Stimulated activated CD4-positive, alpha-beta T cell treated with anti-CD3 and anti-CD28 coated beads, TNF-alpha, amount 100 ng/mL, for 4 hours (primary cell): ENCODE measurements at regions not wholly inside any gene's neighbourhood (a gene's known extent, or its start where the extent isn't known, plus 50 kb on each side); places are given as distances from the start of the nearest gene placed in this dataset.
"Not testable (repeated sequence)": the region's sequence is repeated elsewhere in the genome, so short reads cannot be mapped to it uniquely, and the experiment has no call there.

Source experiments
- DNase-seq, 3 experiments: peaks; one replicate each; pipeline ENCODE4 v3.0.0-alpha.2; 2020; ENCODE audit warnings: low read depth in 3 of 3

DNA sequence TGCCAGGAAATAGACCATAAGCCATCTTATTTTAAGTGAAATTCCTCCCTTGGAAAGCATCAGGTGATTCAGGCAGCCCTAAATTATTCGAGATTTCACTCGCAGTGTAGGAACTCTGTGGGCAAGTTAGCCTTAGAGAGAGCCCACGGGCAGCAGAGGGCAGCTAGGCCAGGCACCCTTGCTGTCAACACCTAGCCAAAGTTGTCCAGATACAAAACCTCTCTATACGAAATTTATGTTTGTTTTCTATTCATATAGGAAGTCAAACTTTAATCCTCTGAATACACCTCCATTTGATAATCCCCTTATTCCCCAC, 1043.5 kb downstream of the GATA3 start:
- no peak for DNase-seq

DNA sequence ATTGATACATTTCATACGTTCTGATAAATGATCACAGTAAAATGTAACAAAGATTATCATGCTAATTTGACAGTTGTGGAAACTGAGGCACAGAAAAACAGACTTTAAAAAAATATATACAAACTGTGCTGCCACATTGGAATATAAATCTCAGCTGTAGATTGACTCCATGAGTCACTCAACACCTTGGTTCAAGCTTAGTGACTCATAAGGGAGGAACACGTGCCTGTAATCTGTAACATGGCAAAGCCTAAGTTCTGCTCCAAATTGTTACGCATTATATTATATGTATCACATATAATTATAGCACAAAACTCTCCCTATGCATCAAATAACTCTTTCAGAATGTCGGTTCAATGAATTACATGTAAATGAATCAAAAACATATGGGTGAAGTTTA, 1047.5 kb downstream of the GATA3 start:
- DNase-seq: no peak

DNA sequence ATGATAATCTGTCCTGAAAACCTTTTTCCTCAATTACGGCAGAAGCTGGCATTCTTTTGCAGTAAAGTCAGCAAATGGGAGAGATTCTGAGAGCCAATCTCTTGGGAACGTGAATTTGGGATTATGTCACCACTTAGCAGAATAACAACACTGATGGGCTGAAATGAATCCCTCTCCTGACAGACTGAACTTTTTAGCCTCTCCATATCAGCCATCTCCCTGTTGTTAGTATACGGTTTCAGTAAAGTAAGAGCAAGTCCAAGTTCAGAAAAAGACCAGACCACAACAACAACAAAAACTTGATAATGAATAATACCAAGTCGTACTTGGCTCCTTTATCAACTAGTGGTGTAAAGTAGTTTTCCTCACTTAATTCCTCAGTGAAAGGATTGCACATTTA, 1048.8 kb downstream of the GATA3 start:
- no peak for DNase-seq

DNA sequence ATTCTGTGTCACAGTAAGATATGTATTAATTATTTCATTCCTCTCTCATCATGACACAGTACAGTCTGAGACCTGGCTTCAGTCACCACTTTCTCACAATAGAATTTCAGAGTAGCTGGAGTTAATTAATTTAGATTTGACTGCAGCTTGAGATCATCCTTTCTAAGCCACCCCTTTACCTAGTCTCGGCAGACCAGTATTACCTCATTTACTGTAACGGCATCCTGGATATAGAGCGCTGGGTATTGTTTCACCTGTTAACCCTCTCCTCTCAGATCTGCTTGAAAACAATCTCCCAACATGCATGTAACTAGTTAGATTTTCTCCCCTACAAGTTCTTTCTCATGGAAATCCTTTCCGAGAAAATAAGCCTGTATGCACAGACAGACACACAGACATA, 1057.5 kb downstream of the GATA3 start:
- DNase-seq: no peak

DNA sequence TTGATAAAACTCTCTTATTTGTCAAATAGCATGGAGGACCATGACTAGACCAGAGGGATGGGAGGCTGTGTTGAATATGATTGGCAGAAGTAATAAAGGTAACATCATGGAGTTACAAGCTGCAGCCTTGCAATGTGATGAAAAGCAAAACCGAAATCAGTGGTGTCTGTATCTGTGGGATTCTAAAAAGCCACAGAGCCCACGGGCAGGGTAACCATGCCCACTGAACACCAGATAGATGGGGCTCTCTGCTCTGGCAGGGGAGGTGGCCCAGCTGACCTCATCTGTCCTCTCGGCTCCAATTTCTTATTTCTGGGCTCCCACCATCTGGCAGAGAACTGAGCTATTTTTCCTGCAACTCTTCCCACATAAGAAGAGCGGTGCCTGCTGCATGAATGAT, 1072.2 kb downstream of the GATA3 start:
- no peak for DNase-seq

DNA sequence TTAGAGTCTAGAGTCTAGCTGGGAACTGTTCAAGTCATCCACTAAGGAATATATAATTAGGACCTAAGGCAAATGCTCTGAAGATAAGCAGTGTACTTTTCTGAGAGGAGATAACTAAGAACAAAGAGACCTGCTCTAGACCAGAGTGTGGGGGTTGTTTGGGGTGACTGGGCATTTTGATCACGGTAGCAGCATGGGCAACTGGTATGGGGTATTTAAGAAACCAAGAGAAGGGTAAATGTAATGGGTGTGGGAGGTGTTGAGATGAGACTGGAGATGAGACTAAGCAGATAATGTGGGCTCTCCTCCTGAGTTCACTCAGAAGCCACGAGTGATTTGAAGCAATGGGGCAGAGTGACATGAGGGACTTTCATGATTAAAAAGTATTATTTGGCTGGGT, 1082.9 kb downstream of the GATA3 start:
- DNase-seq: no peak

DNA sequence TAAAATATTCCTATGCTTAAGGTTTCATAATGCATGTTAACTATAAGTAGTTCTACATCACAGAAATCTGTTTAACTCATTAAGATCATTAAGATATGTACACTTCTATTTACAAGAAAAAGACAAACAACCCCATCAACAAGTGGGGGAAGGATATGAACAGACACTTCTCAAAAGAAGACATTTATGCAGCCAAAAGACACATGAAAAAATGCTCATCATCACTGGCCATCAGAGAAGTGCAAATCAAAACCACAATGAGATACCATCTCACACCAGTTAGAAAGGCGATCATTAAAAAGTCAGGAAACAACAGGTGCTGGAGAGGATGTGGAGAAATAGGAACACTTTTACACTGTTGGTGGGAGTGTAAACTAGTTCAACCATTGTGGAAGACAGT, 1084.3 kb downstream of the GATA3 start:
- DNase-seq: not testable (repeated sequence)

DNA sequence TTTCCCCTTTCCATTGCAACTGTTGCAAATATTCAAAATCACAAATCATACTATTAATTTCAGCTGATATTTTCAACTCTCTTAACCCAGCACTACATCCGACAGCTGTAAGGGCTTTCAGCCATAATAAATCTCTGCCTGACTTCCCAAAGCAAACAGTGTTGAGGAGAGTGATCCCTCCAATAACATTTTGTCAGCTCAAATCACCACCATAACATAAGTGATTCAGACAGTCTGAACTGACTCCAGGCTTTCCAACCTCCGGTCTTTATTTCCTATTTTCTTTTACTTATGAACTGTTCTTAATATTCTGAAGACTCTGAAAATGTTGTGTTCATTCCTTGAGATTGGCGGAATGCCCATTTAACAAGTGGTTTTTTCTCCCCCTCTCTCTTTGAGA, 1085.9 kb downstream of the GATA3 start:
- DNase-seq: no peak

DNA sequence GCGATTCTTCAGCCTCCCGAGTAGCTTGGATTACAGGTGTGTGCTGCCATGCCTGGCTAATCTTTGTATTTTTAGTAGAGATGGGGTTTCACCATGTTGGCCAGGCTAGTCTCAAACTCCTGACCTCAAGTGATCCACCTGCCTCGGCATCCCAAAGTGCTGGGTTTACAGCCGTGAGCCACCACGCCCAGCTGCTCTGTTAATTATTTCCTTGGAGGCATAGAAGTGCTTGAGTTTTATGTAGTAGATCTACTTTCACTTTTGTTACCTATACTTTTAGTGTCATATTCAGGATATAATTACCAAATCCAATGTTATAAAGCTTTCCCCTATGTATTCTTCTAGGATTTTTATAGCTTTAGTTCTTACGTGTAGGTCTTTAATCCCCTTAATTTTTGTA, 1093.0 kb downstream of the GATA3 start:
- DNase-seq: no peak

DNA sequence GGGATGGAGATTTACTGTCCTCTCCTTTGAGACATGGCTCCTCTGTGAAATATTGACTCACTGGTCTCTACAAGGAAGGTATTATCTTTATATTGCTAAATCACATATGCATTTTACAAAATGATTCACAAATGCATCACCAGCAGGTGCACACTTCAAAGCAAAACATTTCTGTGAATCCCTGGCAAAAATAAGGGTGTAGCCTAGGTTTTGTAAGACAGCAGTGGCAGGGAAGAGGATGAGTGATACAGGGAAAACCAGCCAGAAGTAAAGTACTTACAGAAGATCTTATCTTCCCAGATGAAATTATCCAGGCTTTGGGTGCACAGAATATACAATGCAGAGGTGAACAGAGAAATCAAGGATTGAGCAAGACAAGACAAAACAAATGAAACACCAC, 1094.6 kb downstream of the GATA3 start:
- DNase-seq: no peak

DNA sequence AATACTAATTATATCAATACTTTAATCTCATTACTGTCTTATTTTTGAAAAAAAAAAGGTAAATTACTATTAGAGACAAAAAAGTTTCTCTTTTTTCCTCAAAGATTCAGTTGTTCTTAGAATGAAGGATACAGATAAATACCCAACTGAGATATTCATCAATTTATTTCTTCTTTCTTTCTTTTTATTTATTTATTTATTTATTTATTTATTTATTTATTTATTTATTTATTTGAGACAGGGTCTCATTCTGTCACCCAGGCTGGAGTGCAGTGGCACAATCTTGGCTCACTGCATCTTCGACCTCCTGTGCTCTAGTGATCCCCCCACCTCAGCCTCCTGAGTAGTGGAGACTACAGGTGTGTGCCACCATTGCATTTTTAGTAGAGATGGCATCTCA, 1098.6 kb downstream of the GATA3 start:
- DNase-seq: not testable (repeated sequence)

DNA sequence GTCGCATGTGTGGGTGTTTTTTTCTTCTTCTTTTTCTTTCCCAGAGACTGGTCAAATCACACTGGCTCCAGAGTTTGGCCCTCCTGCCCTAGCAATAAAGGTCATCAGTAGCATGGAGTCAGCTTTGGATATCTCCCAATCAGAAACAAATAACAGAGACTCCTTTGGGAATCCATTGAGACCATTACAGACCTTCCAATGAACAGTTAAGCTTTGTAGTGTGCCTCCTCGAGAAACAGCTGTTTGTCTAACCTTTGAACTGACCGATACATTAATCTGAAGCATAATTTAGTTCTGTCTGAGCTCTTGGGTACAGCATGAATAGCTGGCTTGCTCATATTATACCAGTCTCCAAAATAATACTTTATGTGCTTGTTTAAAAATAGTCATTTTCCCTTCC, 1103.2 kb downstream of the GATA3 start:
- DNase-seq: no peak

DNA sequence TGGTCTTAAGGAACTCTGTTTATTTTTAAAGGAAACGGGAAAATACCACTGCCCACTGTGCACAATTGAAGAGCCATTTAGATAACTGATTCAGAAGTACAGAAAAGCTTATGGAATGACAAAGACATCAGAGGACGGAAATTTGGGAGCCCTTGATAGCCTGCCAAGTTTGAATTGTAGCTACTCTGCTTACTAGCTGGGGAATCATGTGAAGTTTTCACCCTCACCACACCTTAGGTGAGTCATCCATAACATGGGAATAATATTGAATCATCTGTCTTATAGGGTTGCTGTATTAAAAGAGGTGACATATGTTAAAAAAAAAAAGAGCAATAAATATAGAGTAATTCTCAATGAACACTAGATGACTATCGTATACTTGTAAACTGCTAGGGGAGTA, 1104.2 kb downstream of the GATA3 start:
- DNase-seq: no peak

DNA sequence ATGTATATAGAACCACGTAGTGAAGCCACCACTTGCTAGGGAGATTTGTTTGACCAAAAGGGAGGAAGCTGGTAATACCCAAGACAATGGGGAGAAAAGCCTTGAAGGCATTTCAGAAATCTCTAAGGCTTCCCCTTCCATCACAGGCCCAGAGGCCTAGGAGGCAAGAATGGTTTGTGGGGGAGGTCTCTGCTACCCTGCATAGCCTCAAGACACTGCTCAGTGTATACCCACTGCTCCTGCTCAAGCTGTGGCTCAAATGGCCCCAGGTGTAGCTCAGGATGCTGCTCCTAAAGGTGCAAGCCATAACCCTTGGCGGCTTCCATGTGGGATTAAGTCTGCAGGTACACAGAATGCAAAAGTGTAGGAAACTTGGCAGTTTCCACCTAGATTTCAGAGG, 1105.8 kb downstream of the GATA3 start:
- DNase-seq: no peak

DNA sequence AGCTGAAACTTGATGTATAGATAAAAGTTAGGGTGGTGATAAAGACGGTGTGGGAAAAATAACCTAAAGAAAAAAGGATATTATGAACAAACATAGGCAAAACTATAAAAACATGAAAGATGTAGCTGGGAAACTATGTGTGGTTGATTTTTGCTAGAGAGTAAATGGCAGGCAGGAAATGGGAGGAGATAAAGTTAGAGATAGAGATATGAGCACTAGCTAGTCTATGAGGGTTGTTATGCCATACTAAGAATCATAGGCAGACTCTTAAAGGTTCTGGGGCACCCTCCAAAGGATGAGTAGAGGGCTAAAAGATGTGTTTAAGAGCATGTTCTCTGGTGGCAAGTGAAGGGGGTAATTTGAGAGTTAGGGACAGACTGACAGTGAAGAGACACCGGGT, 1109.2 kb downstream of the GATA3 start:
- DNase-seq: no peak

DNA sequence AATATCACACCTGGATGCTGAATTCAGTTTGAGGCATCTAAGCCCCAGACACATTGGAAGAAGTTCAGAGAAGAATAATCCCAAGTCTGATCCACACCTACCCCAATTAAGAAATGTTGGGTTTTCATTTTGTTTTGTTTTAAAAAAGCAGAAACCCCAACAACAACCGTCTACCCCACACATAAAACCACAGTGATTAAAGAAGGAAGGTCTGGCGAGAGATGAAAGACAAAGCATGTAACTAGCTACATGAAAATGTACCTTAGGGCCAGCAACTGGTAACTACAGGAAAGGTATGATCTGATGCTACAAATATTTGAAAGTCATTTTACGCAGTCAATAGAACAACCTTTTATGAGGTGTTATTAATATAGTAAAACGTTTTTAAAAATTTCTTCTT, 1112.3 kb downstream of the GATA3 start:
- no peak for DNase-seq

DNA sequence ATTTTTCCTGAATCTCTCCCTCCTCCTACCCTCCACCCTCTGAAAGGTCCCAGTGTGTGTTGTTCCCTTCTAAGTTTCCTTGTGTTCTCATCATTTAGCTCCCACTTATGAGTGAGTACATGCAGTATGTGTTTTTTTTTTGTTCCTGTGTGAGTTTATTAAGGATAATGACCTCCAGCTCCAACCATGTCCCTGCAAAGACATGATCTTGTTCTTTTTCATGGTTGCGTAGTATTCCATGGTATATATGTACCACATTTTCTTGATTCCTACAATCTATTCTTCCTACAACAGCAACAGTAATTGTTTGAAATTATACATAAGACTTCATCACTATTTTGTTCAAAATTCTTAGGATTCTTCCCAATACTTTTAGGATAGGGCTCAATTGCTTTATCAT, 1117.8 kb downstream of the GATA3 start:
- no peak for DNase-seq

DNA sequence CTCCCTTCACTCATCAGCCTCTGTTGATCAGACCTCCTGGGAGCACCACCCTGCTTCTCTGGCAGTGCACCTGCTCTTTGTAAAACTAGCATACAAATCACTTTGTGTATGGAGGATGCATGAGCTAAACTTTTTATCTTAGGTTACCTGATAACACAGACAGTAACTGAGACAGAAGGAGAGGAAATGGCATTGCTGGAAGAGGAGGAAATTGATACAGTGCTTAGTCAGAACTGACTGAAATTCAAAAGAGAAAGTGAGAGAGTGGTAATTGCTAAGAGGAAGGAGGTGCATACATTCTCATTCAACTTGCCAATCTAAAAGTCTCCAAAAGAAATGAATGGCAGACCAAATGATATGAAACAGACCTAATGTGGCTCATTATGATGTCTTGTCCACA, 1120.7 kb downstream of the GATA3 start:
- no peak for DNase-seq

DNA sequence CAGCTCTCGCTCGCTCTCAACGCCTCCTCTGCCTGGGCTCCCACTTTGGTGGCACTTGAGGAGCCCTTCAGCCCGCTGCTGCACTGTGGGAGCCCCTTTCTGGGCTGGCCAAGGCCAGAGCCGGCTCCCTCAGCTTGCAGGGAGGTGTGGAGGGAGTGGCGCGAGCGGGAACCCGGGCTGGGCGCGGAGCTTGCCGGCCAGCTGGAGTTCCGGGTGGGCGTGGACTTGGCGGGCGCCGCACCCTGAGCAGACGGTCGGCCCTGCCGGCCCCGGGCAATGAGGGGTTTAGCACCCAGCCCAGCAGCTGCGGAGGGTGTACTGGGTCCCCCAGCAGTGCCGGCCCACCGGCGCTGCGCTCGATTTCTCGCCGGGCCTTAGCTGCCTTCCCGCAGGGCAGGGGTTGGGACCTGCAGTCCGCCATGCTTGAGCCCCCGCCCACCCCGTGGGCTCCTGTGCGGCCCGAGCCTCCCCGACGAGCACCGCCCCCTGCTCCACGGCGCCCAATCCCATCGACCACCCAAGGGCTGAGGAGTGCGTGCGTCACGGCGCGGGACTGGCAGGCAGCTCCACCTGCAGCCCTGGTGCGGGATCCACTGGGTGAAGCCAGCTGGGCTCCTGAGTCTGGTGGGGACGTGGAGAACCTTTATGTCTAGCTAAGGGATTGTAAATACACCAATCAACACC, 1128.9 kb downstream of the GATA3 start:
- DNase-seq: not testable (repeated sequence)

DNA sequence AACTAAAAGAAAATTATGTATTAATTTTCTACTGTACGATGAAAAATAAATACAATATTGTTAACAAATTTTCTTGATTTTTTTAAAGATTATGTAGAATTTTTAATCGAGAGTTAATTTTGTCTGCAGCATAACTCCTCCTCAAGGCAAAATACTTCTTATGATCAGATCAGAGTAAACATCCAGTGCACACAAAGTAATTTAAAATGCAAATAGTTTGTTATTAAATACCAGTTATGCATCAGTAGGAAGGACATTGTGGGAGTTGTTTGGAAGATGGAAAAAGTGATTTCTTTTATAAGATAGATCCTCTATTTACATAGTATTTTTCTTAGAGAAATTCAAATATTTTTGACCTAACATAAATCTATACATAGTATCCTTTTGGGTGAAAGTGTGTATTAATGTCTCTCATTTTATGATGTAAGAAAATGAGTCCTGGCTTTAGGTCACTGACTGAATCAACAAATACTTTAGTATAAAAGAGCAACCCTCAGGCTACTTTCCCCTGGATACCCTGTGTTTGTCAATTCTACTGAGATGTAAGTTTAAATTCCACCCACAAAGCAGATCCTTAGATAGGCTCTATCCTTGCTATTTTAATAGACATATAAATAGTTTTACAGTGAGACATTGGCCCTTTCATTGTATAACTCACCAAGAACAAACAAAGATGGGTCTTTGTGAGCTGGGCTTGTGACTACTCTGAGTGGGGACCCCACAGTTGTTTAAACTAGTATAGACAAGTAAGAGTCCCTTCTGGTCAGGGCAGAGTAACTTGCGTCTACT, 1133.7 kb downstream of the GATA3 start:
- no peak for DNase-seq

DNA sequence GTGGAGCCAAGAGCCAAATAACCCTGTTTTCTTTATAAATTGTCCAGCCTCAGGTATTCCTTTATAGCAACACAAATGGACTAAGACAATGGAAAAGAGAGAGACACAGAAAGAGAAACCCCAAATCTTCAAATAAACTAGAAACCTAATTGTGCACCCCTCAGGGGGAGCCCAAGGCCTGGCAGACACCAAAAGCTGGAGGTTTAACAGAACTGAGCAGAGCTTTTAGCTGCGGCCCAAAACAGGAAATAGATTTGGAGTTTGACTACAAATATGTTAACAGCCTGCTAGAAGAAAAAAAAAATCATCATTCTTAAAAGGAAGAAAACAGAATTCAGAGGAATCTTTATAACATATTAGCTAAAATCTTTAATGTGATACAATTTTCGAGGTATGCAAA, 1135.0 kb downstream of the GATA3 start:
- DNase-seq: no peak

DNA sequence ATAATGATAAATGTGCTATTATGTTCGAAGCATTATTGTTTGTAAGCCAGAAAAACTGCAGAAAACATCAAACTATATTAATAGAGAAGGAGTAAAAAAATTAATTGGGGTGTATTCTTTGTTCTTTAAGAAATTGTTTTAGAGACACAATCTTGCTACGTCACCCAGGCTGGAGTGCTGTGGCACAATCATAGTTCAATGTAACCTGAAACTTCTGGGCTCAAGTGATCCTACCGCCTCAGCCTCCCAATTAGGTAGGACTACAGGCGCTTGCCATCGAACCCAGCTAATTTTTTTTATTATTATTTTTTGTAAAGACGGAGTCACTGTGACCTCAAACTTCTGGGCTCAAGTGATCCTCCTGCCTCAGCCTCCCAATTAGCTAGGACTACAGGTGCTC, 1138.6 kb downstream of the GATA3 start:
- no peak for DNase-seq

DNA sequence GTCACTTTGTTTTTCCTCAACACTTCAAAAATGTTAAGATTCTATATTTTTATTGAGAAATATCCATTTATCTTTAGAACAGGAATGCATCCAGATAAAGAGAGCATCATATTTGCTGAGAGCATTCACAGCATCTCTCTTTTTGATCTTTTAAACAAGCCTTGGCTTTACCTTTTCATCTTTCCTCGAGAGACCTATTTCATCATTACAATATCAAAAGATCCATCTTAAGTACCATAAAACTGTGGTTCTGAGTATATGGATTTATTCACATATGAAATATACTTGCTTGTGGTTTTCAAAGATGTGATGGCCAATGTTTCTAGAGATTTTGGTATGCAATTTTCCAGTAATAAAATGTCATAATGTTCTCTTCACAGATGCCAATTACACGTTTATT, 1140.9 kb downstream of the GATA3 start:
- no peak for DNase-seq

DNA sequence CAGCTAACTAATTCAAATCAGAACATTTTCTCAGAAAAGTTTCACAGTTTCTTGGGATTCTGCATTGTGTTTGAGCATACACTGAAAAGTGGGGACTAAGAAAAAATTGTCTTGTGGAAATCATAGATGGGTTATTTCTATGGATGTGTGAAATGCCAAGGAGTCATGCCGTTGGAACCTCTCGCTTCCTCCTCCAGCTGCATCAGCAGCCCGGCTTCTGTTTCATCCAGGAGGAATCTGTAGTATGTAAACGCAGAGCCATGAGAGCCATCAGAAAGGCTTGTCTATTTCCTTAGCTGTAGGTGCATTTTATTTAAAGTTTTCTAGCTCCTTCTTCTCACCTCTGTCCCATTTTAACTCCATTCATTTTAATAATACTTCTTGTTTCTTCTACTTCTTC, 1144.1 kb downstream of the GATA3 start:
- DNase-seq: no peak
